GM23338 (cell line): ENCODE measurements at regions not wholly inside any gene's neighbourhood (a gene's known extent, or its start where the extent isn't known, plus 50 kb on each side); places are given as distances from the start of the nearest gene placed in this dataset.

ENCODE experiments used
- CREB1 ChIP-seq: fragments of 250-450 bp; sonication (Bioruptor Pico); IDR thresholded peaks from 2 replicates; pipeline ENCODE4 v1.5.0; 2020; ENCODE audit warnings: low read depth, mild to moderate bottlenecking, moderate library complexity
- EZH2 ChIP-seq: fragments of 200-600 bp; sonication (generic); IDR thresholded peaks from one replicate; pipeline ENCODE4 v1.8.0; 2017; ENCODE audit warnings: antibody characterized with exemption, mild to moderate bottlenecking, low read depth; ENCODE audit not compliant: unreplicated experiment
- NANOG ChIP-seq: IDR thresholded peaks from 2 replicates; pipeline ENCODE4 v1.6.1; 2016; ENCODE audit warnings: antibody characterized with exemption, borderline replicate concordance
- POLR2AphosphoS5 ChIP-seq: IDR thresholded peaks from 2 replicates; pipeline ENCODE4 v1.6.1; 2016; ENCODE audit warnings: antibody characterized with exemption, low read depth
- ZNF114 ChIP-seq: fragments of 250-450 bp; sonication (Bioruptor Pico); IDR thresholded peaks from 2 replicates; pipeline ENCODE4 v1.5.0; 2020; ENCODE audit warnings: mild to moderate bottlenecking, moderate library complexity
- ZNF331 ChIP-seq: fragments of 250-450 bp; sonication (Bioruptor Pico); IDR thresholded peaks from 2 replicates; pipeline ENCODE4 v1.5.0; 2020; ENCODE audit warnings: low read depth, mild to moderate bottlenecking, moderate library complexity
- TF ChIP-seq, protein P1 (sequence below), 2 experiments: fragments of 200-600 bp in 1 of 2; sonication (generic) in 1 of 2; conservative IDR thresholded peaks; 2 replicates each; pipeline versions ENCODE4 v1.5.1 to v1.6.1; 2016 to 2017; ENCODE audit warnings: antibody characterized with exemption in 2 of 2, low read depth in 2 of 2, mild to moderate bottlenecking in 2 of 2, moderate library complexity in 1 of 2
- TF ChIP-seq, protein P2 (sequence below): IDR thresholded peaks from one replicate; pipeline ENCODE4 v1.6.1; 2018; ENCODE audit warnings: antibody characterized with exemption; ENCODE audit not compliant: unreplicated experiment

GRCh38 chr22:22374579-22374978 lies 130.0 kb downstream of the VPREB1 start:
- TF ChIP-seq, protein P1, sequence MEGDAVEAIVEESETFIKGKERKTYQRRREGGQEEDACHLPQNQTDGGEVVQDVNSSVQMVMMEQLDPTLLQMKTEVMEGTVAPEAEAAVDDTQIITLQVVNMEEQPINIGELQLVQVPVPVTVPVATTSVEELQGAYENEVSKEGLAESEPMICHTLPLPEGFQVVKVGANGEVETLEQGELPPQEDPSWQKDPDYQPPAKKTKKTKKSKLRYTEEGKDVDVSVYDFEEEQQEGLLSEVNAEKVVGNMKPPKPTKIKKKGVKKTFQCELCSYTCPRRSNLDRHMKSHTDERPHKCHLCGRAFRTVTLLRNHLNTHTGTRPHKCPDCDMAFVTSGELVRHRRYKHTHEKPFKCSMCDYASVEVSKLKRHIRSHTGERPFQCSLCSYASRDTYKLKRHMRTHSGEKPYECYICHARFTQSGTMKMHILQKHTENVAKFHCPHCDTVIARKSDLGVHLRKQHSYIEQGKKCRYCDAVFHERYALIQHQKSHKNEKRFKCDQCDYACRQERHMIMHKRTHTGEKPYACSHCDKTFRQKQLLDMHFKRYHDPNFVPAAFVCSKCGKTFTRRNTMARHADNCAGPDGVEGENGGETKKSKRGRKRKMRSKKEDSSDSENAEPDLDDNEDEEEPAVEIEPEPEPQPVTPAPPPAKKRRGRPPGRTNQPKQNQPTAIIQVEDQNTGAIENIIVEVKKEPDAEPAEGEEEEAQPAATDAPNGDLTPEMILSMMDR (conservative IDR thresholded peaks at IDR 0.05; ENCODE audit: low read depth in 2 of 2): no peak
- no peak for TF ChIP-seq EZH2
- TF ChIP-seq, protein P2, sequence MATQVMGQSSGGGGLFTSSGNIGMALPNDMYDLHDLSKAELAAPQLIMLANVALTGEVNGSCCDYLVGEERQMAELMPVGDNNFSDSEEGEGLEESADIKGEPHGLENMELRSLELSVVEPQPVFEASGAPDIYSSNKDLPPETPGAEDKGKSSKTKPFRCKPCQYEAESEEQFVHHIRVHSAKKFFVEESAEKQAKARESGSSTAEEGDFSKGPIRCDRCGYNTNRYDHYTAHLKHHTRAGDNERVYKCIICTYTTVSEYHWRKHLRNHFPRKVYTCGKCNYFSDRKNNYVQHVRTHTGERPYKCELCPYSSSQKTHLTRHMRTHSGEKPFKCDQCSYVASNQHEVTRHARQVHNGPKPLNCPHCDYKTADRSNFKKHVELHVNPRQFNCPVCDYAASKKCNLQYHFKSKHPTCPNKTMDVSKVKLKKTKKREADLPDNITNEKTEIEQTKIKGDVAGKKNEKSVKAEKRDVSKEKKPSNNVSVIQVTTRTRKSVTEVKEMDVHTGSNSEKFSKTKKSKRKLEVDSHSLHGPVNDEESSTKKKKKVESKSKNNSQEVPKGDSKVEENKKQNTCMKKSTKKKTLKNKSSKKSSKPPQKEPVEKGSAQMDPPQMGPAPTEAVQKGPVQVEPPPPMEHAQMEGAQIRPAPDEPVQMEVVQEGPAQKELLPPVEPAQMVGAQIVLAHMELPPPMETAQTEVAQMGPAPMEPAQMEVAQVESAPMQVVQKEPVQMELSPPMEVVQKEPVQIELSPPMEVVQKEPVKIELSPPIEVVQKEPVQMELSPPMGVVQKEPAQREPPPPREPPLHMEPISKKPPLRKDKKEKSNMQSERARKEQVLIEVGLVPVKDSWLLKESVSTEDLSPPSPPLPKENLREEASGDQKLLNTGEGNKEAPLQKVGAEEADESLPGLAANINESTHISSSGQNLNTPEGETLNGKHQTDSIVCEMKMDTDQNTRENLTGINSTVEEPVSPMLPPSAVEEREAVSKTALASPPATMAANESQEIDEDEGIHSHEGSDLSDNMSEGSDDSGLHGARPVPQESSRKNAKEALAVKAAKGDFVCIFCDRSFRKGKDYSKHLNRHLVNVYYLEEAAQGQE: no peak
- no peak for TF ChIP-seq POLR2AphosphoS5
- no peak for TF ChIP-seq CREB1 (CRISPR knock-in tag)
- no peak for TF ChIP-seq ZNF114 (CRISPR knock-in tag)
- no peak for TF ChIP-seq ZNF331 (CRISPR knock-in tag)
- TF ChIP-seq NANOG: no peak
